ENCODE measurements at regions not wholly inside any gene's neighbourhood (a gene's known extent, or its start where the extent isn't known, plus 50 kb on each side); places are given as distances from the start of the nearest gene placed in this dataset.

GRCh38 chr14:89695846-89696245, 258.7 kb downstream of the EFCAB11 start:
- no peak overlapping the region for H3K4me2 ChIP-seq
- no peak overlapping the region for H3K4me3 ChIP-seq (ENCODE audit: low read depth in 2 of 2, low read length in 1 of 2)
- H3K9ac ChIP-seq = no peak overlapping the region
- H3K79me2 ChIP-seq (ENCODE audit: insufficient read depth) = no peaks in the 10 kb centered on the region
- peaks cover 0 to 1% of the 10 kb centered on the region in 2 experiments; a peak in 2 of 4 replicates for H3K4me1 ChIP-seq (ENCODE audit: control insufficient read depth in 1 of 2, insufficient read depth in 2 of 2, low read depth in 1 of 2, low read length in 1 of 2)
- 78% methylated on average over 2 of the region's 2 CpGs for WGBS (ENCODE audit: low lambda C conversion rate)
- H3K9me3 ChIP-seq = 0 out of 2 replicates have a peak, but pooled peaks cover 5% of the 10 kb centered on the region
- H4K20me1 ChIP-seq (ENCODE audit: insufficient read depth) = no peaks in the 10 kb centered on the region
- TF ChIP-seq NRF1 (IDR thresholded peaks at IDR 0.05; ENCODE audit: low read depth, low read length) = no peak
- TF ChIP-seq, protein P1, sequence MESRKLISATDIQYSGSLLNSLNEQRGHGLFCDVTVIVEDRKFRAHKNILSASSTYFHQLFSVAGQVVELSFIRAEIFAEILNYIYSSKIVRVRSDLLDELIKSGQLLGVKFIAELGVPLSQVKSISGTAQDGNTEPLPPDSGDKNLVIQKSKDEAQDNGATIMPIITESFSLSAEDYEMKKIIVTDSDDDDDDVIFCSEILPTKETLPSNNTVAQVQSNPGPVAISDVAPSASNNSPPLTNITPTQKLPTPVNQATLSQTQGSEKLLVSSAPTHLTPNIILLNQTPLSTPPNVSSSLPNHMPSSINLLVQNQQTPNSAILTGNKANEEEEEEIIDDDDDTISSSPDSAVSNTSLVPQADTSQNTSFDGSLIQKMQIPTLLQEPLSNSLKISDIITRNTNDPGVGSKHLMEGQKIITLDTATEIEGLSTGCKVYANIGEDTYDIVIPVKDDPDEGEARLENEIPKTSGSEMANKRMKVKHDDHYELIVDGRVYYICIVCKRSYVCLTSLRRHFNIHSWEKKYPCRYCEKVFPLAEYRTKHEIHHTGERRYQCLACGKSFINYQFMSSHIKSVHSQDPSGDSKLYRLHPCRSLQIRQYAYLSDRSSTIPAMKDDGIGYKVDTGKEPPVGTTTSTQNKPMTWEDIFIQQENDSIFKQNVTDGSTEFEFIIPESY (IDR thresholded peaks at IDR 0.05; ENCODE audit: borderline replicate concordance, low read depth) = no peak
- no peak for TF ChIP-seq GABPA (IDR thresholded peaks at IDR 0.05; ENCODE audit: low read depth)
- TF ChIP-seq EP300 (IDR thresholded peaks at IDR 0.05; ENCODE audit: borderline replicate concordance in 1 of 2, low read depth in 1 of 2, low read length in 1 of 2) = no peak
- no peak for TF ChIP-seq RFX5 (IDR thresholded peaks at IDR 0.05; ENCODE audit: low read length)
- TF ChIP-seq RCOR1 (IDR thresholded peaks at IDR 0.05; ENCODE audit: low read length) = no peak
- TF ChIP-seq TEAD4 (IDR thresholded peaks at IDR 0.05; ENCODE audit: borderline replicate concordance, insufficient read depth) = no peak
- TF ChIP-seq FOXM1 (IDR thresholded peaks at IDR 0.05; ENCODE audit: low read depth) = no peak
- TF ChIP-seq EZH2phosphoT487 (IDR thresholded peaks at IDR 0.05; ENCODE audit: borderline replicate concordance, low read depth) = no peak
- TF ChIP-seq REST (IDR thresholded peaks at IDR 0.05; ENCODE audit: low read depth, low read length) = no peak
- no peak for TF ChIP-seq RXRA (IDR thresholded peaks at IDR 0.05; ENCODE audit: borderline replicate concordance, low read depth)
- TF ChIP-seq FOXJ3 (CRISPR knock-in tag; IDR thresholded peaks at IDR 0.05) = no peak
- no peak for TF ChIP-seq YY1 (IDR thresholded peaks at IDR 0.05; ENCODE audit: low read depth)
- TF ChIP-seq, protein P2, sequence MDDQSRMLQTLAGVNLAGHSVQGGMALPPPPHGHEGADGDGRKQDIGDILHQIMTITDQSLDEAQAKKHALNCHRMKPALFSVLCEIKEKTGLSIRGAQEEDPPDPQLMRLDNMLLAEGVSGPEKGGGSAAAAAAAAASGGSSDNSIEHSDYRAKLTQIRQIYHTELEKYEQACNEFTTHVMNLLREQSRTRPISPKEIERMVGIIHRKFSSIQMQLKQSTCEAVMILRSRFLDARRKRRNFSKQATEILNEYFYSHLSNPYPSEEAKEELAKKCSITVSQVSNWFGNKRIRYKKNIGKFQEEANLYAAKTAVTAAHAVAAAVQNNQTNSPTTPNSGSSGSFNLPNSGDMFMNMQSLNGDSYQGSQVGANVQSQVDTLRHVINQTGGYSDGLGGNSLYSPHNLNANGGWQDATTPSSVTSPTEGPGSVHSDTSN (IDR thresholded peaks at IDR 0.05) = no peak
- no peak for TF ChIP-seq RAD21 (IDR thresholded peaks at IDR 0.05; ENCODE audit: low read length)
- no peak for TF ChIP-seq TAF1 (IDR thresholded peaks at IDR 0.05; ENCODE audit: borderline replicate concordance, low read depth, low read length)
- TF ChIP-seq, protein P3, sequence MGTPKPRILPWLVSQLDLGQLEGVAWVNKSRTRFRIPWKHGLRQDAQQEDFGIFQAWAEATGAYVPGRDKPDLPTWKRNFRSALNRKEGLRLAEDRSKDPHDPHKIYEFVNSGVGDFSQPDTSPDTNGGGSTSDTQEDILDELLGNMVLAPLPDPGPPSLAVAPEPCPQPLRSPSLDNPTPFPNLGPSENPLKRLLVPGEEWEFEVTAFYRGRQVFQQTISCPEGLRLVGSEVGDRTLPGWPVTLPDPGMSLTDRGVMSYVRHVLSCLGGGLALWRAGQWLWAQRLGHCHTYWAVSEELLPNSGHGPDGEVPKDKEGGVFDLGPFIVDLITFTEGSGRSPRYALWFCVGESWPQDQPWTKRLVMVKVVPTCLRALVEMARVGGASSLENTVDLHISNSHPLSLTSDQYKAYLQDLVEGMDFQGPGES (IDR thresholded peaks at IDR 0.05; ENCODE audit: low read depth, low read length) = no peak
- TF ChIP-seq POLR2AphosphoS5 (IDR thresholded peaks at IDR 0.05; ENCODE audit: low read depth, low read length) = no peak
- TF ChIP-seq CTCF (IDR thresholded peaks at IDR 0.05) = no peak
- no peak for TF ChIP-seq JUND (IDR thresholded peaks at IDR 0.05)
- H3K27me3 ChIP-seq (ENCODE audit: insufficient read depth) = no peaks in the 10 kb centered on the region
- no peaks in the 10 kb centered on the region for H3K9me2 ChIP-seq
- H3K36me3 ChIP-seq (replicated peaks in 1 of 2; ENCODE audit: control insufficient read depth in 1 of 2, insufficient read depth in 2 of 2, low read length in 1 of 2) = no peaks in the 10 kb centered on the region
- DNase-seq = no peak
- ChIA-PET POLR2A (no interaction called here), CTCF (no interaction called here)
- no peak overlapping the region for H3K27ac ChIP-seq (ENCODE audit: low read depth in 2 of 2, low read length in 1 of 2)
- H2AFZ ChIP-seq (ENCODE audit: low read depth) = no peak overlapping the region
- H3F3A ChIP-seq (replicated peaks; ENCODE audit: insufficient read depth) = no peaks in the 10 kb centered on the region
